ENCODE measurements at regions not wholly inside any gene's neighbourhood (a gene's known extent, or its start where the extent isn't known, plus 50 kb on each side); places are given as distances from the start of the nearest gene placed in this dataset.

- no peak overlapping the region for H3K27ac Mint-ChIP-seq
- peaks cover 7 to 11% of the 10 kb centered on the region in 2 donors for H3K4me1 Mint-ChIP-seq
- no peak overlapping the region for H3K4me3 Mint-ChIP-seq
- DNase-seq (no peak), ATAC-seq (replicated peaks) (no peak)
- H3K9me3 Mint-ChIP-seq: no peaks in the 10 kb centered on the region
- H3K27me3 Mint-ChIP-seq: no peaks in the 10 kb centered on the region
- no peaks in the 10 kb centered on the region for H3K36me3 Mint-ChIP-seq
Observed at GRCh38 chr10:118210276-118210675, 131.8 kb downstream of the FAM204A start.

- no peak overlapping the region for H3K27ac Mint-ChIP-seq
- DNase-seq (no peak), ATAC-seq (replicated peaks) (no peak)
- no peaks in the 10 kb centered on the region for H3K9me3 Mint-ChIP-seq
- peaks cover 7 to 11% of the 10 kb centered on the region in 2 donors for H3K4me1 Mint-ChIP-seq
- no peaks in the 10 kb centered on the region for H3K36me3 Mint-ChIP-seq
- H3K27me3 Mint-ChIP-seq: peaks cover 0 to 7% of the 10 kb centered on the region in 2 donors
- H3K4me3 Mint-ChIP-seq: no peak overlapping the region
Observed at GRCh38 chr10:118209215-118209614, 132.9 kb downstream of the FAM204A start.

GRCh38 chr10:118207470-118208007, 134.6 kb downstream of the FAM204A start:
- ATAC-seq (replicated peaks) (no peak), DNase-seq (no peak)
- H3K36me3 Mint-ChIP-seq: no peaks in the 10 kb centered on the region
- H3K4me1 Mint-ChIP-seq: no peaks in the 10 kb centered on the region
- no peak overlapping the region for H3K27ac Mint-ChIP-seq
- peaks cover 7 to 16% of the 10 kb centered on the region in 2 donors for H3K27me3 Mint-ChIP-seq
- no peaks in the 10 kb centered on the region for H3K9me3 Mint-ChIP-seq
- H3K4me3 Mint-ChIP-seq: no peak overlapping the region

GRCh38 chr10:118204292-118204943, 137.7 kb downstream of the FAM204A start:
- Mint-ChIP-seq H3K4me3 (no peak overlapping the region), H3K27ac (no peak overlapping the region), H3K9me3 (peaks cover 0 to 2% of the 10 kb centered on the region in 2 donors), H3K36me3 (no peaks in the 10 kb centered on the region), H3K4me1 (no peaks in the 10 kb centered on the region), H3K27me3 (peaks cover 18 to 19% of the 10 kb centered on the region in 2 donors)
- DNase-seq (no peak), ATAC-seq (replicated peaks) (no peak)

DNA sequence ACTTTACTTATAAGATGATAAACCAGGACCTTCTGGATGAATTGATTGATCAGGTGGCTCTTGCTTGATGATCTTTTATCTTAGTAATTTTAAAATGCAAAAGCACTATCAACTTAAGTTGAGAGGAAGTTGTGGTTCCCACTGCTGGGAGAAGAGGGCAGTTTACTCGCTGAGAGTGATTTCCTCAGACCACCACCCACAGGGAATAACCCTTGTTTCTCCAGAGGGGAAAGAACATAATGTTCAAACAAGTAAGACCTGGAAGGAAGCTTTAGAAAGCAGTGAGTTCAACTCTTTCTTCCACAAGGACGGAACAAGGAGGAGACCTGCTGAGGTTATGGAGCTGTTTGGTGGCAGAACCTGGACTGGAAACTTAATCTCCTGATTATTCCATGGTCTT, 138.7 kb downstream of the FAM204A start:
- Mint-ChIP-seq H3K9me3 (peaks cover 0 to 2% of the 10 kb centered on the region in 2 donors), H3K27me3 (peaks cover 18 to 19% of the 10 kb centered on the region in 2 donors), H3K4me3 (no peak overlapping the region), H3K27ac (no peak overlapping the region), H3K4me1 (no peaks in the 10 kb centered on the region), H3K36me3 (no peaks in the 10 kb centered on the region)
- no peak for DNase-seq
- ATAC-seq (replicated peaks): no peak

DNA sequence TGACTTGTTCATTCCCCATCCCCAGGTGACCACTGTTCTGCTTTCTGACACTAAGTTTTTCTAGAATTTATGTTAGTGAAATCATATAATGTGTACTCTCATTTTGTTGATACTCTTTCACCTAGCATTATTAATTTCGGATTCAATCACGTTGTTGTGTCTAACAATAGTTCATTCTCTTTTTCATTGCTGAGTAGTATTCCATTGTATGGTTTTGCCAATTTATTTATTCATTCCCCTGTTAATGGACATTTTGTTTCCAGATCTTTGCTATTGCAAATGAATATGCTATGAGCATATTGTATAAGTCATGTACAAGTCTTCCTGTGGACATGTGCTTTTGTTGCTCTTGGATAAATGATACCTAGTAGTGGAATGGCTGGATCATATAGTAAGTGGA, 146.4 kb downstream of the FAM204A start:
- H3K36me3 Mint-ChIP-seq: no peaks in the 10 kb centered on the region
- H3K27ac Mint-ChIP-seq: no peak overlapping the region
- no peak overlapping the region for H3K4me3 Mint-ChIP-seq
- peaks cover 4 to 6% of the 10 kb centered on the region in 2 donors for H3K9me3 Mint-ChIP-seq
- DNase-seq: no peak
- H3K27me3 Mint-ChIP-seq: peaks cover 4 to 5% of the 10 kb centered on the region in 2 donors
- no peak for ATAC-seq (replicated peaks)
- H3K4me1 Mint-ChIP-seq: no peaks in the 10 kb centered on the region

DNA sequence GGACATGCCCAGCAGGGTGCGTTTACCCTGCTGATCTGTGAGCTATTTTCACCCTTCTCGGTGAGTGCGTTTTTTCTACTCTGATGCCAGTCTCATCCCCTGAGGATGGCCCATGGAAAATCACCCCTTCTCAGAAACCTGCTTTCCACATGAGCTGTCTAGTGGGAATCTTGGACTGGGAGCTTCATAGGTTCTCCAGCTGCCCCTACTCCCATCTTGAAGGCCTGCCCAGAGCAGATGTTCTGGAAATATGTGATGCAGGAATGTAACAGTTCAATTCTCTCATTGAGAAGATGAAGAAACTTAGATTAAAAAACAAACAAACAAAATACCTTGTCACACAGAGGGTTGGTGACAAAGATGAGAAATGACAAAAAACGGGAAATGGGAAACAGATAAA, 146.9 kb upstream of the RAB11FIP2 start:
- H3K27ac Mint-ChIP-seq: no peak overlapping the region
- no peaks in the 10 kb centered on the region for H3K4me1 Mint-ChIP-seq
- ATAC-seq (replicated peaks): no peak
- no peaks in the 10 kb centered on the region for H3K36me3 Mint-ChIP-seq
- no peak overlapping the region for H3K4me3 Mint-ChIP-seq
- H3K9me3 Mint-ChIP-seq: peaks cover 4% of the 10 kb centered on the region in 2 donors
- no peak for DNase-seq
- peaks cover 4 to 5% of the 10 kb centered on the region in 2 donors for H3K27me3 Mint-ChIP-seq

DNA sequence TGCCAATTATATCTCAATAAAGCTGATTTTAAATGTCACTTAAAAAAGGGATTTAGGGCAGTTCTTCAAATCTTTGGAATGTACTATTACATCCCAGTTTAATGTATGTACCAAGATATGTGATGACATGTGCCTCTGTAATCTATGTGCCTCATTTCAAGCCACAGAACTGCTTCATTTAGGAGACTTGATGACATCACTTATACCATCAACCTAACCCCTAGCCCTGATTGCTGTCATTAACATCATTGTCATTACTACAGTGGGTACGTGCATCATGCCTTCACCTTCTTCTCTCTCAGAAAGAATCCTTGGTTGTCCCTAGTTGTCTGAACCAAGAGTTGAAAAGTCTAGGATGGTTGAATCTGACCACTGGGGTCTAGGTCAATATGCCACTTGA, 134.3 kb upstream of the RAB11FIP2 start:
- peaks cover 7 to 12% of the 10 kb centered on the region in 2 donors for H3K9me3 Mint-ChIP-seq
- no peaks in the 10 kb centered on the region for H3K36me3 Mint-ChIP-seq
- DNase-seq: no peak
- H3K4me1 Mint-ChIP-seq: no peaks in the 10 kb centered on the region
- no peak overlapping the region for H3K27ac Mint-ChIP-seq
- no peak overlapping the region for H3K4me3 Mint-ChIP-seq
- ATAC-seq (replicated peaks): no peak
- no peaks in the 10 kb centered on the region for H3K27me3 Mint-ChIP-seq

- no peaks in the 10 kb centered on the region for H3K36me3 Mint-ChIP-seq
- peaks cover 0 to 6% of the 10 kb centered on the region in 2 donors for H3K27me3 Mint-ChIP-seq
- H3K4me1 Mint-ChIP-seq: no peaks in the 10 kb centered on the region
- no peak for DNase-seq
- peaks cover 4 to 6% of the 10 kb centered on the region in 2 donors for H3K9me3 Mint-ChIP-seq
- H3K4me3 Mint-ChIP-seq: no peak overlapping the region
- no peak overlapping the region for H3K27ac Mint-ChIP-seq
- ATAC-seq (replicated peaks): no peak
Observed at GRCh38 chr10:118175148-118175547, 128.4 kb upstream of the RAB11FIP2 start.

DNA sequence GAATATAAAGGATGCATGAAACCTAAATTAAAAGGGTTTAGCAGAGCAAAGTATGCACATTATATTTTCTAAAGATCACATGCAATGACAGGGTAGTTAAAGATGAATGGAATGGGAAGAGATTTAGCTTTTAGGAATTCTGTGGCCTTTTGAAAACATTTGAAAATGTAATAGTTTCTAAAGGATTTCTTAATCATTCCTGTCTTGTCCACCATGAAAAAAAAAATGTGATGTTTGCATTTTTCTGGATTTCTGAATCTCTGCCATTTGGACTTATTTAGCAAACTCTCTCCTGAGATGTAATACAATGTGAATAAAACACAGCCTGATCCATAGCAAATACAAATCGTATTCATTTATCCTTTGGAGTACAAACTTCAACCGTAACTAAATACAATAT, 126.6 kb upstream of the RAB11FIP2 start:
- ATAC-seq (replicated peaks) (no peak), DNase-seq (no peak)
- no peak overlapping the region for H3K27ac Mint-ChIP-seq
- peaks cover 0 to 11% of the 10 kb centered on the region in 2 donors for H3K27me3 Mint-ChIP-seq
- H3K9me3 Mint-ChIP-seq: peaks cover 0 to 4% of the 10 kb centered on the region in 2 donors
- no peaks in the 10 kb centered on the region for H3K4me1 Mint-ChIP-seq
- H3K36me3 Mint-ChIP-seq: no peaks in the 10 kb centered on the region
- no peak overlapping the region for H3K4me3 Mint-ChIP-seq

- Mint-ChIP-seq H3K4me3 (no peak overlapping the region), H3K27me3 (peaks cover 7 to 11% of the 10 kb centered on the region in 2 donors), H3K36me3 (no peaks in the 10 kb centered on the region), H3K4me1 (no peaks in the 10 kb centered on the region), H3K9me3 (peaks cover 0 to 4% of the 10 kb centered on the region in 2 donors), H3K27ac (no peak overlapping the region)
- no peak for ATAC-seq (replicated peaks)
- no peak for DNase-seq
Observed at GRCh38 chr10:118171861-118172260, 125.1 kb upstream of the RAB11FIP2 start.

- H3K27ac Mint-ChIP-seq: no peak overlapping the region
- H3K27me3 Mint-ChIP-seq: peaks cover 10 to 11% of the 10 kb centered on the region in 2 donors
- ATAC-seq (replicated peaks): no peak
- no peaks in the 10 kb centered on the region for H3K4me1 Mint-ChIP-seq
- H3K4me3 Mint-ChIP-seq: no peak overlapping the region
- DNase-seq: no peak
- H3K9me3 Mint-ChIP-seq: no peaks in the 10 kb centered on the region
- H3K36me3 Mint-ChIP-seq: no peaks in the 10 kb centered on the region
Observed at GRCh38 chr10:118167056-118167700, 120.4 kb upstream of the RAB11FIP2 start.

DNA sequence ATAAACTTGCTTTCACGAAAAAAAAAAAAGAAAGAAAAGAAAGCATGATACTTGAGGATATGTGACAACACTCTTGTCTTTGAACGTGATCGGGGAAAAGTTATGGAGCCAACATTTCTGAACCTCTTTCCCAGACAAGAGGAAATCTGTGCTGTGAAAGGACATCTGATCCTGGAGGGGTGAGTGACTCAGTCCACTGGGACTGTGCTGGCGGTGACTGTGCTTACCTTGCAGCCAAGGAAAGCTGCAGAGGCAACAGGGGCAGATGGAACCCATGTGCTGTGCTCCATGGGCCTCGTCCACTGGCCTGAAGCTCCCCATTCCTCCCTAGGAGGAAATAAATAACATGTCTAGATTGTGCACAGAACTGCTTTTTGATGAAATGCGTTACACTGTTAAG, 116.5 kb upstream of the RAB11FIP2 start:
- H3K27me3 Mint-ChIP-seq: peaks cover 5 to 11% of the 10 kb centered on the region in 2 donors
- no peaks in the 10 kb centered on the region for H3K36me3 Mint-ChIP-seq
- no peak overlapping the region for H3K4me3 Mint-ChIP-seq
- no peaks in the 10 kb centered on the region for H3K9me3 Mint-ChIP-seq
- no peak for ATAC-seq (replicated peaks)
- H3K27ac Mint-ChIP-seq: no peak overlapping the region
- DNase-seq: no peak
- H3K4me1 Mint-ChIP-seq: no peaks in the 10 kb centered on the region

DNA sequence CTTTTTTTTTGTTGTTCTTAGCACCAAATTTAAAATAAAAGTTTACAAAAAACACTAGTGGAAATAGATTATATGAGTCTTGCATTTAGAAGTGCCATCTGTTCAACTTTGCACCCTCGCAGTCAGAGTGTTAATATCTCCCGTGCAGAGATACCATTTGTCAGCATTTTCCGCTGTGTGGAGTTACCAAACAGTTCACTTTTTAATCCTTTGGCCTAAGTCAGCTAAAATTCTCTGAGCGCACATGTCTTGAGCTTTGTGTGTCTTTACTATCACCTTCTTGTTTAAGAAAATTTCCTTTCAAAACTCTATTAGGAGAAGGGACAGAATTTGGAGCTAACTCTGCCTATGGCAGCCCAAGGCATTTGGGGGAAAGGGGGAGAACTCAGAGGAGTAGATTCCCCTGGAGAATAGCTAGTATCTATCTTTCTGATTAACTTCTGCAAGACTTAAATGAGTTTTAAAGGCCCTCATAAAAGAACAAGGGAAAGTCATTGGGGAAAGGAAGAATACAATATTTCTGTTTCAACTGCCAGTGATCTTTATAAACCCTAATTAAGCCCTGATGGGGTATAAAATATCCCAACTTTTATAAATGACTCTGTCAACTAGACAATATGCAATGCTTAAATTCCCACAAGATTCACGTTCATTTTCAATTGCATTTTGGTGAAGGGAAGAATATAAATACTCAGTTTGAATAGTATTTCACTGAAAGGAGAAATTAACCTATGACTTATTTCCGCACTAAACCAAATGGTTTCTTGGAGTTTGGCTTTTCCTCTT, 114.9 kb upstream of the RAB11FIP2 start:
- H3K36me3 Mint-ChIP-seq: no peaks in the 10 kb centered on the region
- no peaks in the 10 kb centered on the region for H3K4me1 Mint-ChIP-seq
- no peak overlapping the region for H3K27ac Mint-ChIP-seq
- no peaks in the 10 kb centered on the region for H3K9me3 Mint-ChIP-seq
- ATAC-seq (replicated peaks) (no peak), DNase-seq (no peak)
- H3K27me3 Mint-ChIP-seq: peaks cover 4 to 5% of the 10 kb centered on the region in 2 donors
- H3K4me3 Mint-ChIP-seq: no peak overlapping the region

All from stimulated activated naive B cell treated with anti-CD40 and anti-IgM and Interleukin-4, amounts not matched to agents 10 μg/mL and 1 μg/mL and 100 μg/mL, for 72 hours (primary cell).